Hematopoietic multipotent progenitor cell treated with erythropoietin and hydrocortisone succinate and interleukin-3 and kit ligand, for 6 days (in vitro differentiated cells): ENCODE measurements at regions not wholly inside any gene's neighbourhood (a gene's known extent, or its start where the extent isn't known, plus 50 kb on each side); places are given as distances from the start of the nearest gene placed in this dataset.

Experiments
- DNase-seq: peaks from one replicate; pipeline ENCODE4 v3.0.0-alpha.2; 2015

DNA sequence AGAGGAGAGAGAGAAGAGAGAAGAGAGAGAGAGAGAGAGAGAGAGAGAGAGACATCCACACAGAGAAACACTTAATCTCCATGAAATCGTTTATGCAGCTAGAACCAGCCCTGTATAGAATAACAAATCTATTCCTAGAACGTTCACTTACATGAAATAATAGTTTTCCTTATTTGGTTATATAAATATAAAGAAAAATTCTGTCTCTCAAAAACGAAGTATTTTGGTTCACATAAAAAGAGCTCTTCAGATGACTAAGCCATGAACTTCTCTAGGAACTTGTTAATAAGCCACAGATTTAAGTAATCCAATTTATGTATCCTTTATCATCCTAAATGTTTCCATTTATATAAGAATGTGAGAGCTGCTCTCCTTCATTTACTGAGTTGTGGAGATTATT, 1315.1 kb upstream of the PCDH7 start:
- no peak for DNase-seq

- no peak for DNase-seq
Observed at GRCh38 chr4:29415771-29416170, 1304.4 kb upstream of the PCDH7 start.

DNA sequence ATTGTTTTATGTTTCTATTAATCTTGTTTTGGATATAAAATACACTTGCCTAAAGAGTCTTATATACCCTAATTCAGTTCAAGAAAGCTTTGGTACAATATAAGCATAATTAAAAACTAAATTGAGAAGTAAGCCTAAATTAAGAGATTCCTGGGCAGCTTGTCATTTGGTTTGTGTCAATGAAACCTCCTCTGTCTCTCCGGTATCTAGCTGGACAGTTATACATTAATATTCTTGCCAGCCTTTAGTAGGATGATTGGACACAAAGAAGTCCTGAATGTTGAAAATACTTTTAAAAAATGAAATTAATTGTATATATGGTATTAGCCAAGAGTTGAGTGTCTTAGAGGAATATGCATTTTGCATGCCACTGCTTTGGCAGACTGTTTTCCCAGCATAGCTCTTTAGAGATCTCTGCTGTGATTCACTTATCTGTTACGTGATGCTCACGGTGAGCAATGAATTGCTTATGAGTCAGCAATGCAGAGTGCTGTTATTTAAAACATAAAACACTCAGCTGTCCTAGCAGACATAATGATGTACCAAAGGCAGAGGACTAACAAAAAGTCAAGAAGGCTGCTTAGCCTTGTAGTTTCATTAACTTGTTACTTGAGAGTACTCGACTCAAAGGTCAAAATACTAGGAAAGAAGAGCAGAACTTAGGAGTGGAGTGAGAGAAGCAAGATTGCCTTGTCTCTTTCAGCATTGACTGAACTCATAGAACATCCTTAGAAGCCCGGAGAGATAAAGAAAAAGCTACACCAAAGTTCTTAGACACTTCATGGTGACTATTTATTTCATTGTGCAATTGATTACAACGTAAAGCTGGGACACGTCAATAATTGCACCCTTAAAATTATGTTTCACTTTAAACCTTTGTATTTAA, 1296.1 kb upstream of the PCDH7 start:
- no peak for DNase-seq

- DNase-seq, result no peak
Observed at GRCh38 chr4:29453303-29453820, 1266.8 kb upstream of the PCDH7 start.

GRCh38 chr4:29459926-29460325, 1260.2 kb upstream of the PCDH7 start:
- DNase-seq, result no peak

DNA sequence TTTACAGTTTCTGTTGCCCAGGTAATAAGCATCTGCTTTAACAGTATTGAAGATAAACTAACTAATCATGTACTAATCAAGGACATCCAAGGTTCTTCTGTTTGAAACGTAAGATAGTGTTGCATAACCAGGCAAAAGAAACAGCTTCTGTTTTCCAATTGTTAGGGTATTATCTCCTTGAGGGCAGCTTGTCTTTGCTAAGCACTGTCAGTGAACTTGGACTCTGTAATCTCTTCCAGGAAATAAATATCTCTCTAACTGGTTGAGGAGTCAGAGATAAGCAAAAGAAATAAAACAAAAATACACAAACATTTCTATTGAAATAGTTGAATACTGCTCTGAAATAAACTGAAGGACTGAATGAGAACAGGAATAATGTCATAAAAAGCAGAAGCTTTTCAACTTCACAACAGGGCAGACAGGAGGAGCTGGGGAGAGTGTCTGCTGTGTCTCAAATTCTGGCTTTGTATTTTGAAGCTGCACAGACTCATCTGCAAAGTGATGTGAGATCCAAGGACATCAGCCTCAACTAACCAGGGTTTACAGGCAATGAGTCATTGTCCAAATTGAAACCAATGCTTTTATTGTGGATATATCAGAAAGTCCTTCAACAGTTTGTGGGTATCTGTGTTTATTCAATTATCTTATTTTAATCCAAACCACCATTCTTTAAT, 1253.0 kb upstream of the PCDH7 start:
- DNase-seq, result no peak
